CD14-positive monocyte (primary cell): ENCODE measurements at regions not wholly inside any gene's neighbourhood (a gene's known extent, or its start where the extent isn't known, plus 50 kb on each side); places are given as distances from the start of the nearest gene placed in this dataset.
A peak's percentile ranks its signal among the peaks of the same experiment; 100 is the strongest.

Source experiments
- DNase-seq, 3 donors: peaks; one replicate each; pipeline ENCODE4 v3.0.0-alpha.2; 2011 to 2022
- H2AFZ ChIP-seq: 2 replicates; pipeline ENCODE4 v1.6.0; 2012; ENCODE audit warnings: mild to moderate bottlenecking, low read depth, low read length, inconsistent platforms; ENCODE audit not compliant: insufficient read depth, poor library complexity, severe bottlenecking
- H3K27ac ChIP-seq, 2 donors: 1 replicate in 1 of 2; 2 replicates in 1 of 2; pipeline ENCODE4 v1.5.1; 2012 to 2013; ENCODE audit warnings: low read length in 2 of 2, control low read depth in 1 of 2, inconsistent platforms in 1 of 2, low read depth in 1 of 2, mild to moderate bottlenecking in 1 of 2
- H3K27me3 ChIP-seq, 2 donors: one replicate each; pipeline versions ENCODE4 v1.6.0 to v1.6.1; 2011 to 2013; ENCODE audit warnings: low read length in 2 of 2; ENCODE audit not compliant: control insufficient read depth in 2 of 2, insufficient read depth in 2 of 2
- H3K36me3 ChIP-seq, 2 donors: replicated peaks in 1 of 2; 1 replicate in 1 of 2; 2 replicates in 1 of 2; pipeline versions ENCODE4 v1.5.1 to v1.6.1; 2012 to 2013; ENCODE audit warnings: low read length in 2 of 2, control low read depth in 1 of 2, inconsistent platforms in 1 of 2, mild to moderate bottlenecking in 1 of 2; ENCODE audit not compliant: insufficient read depth in 2 of 2, control insufficient read depth in 1 of 2
- H3K4me1 ChIP-seq, 2 donors: 1 replicate in 1 of 2; 2 replicates in 1 of 2; pipeline versions ENCODE4 v1.5.1 to v1.6.1; 2012 to 2013; ENCODE audit warnings: low read length in 2 of 2, control low read depth in 1 of 2, inconsistent platforms in 1 of 2, mild to moderate bottlenecking in 1 of 2, moderate library complexity in 1 of 2; ENCODE audit not compliant: insufficient read depth in 2 of 2, control insufficient read depth in 1 of 2
- H3K4me2 ChIP-seq: replicated peaks from 2 replicates; pipeline ENCODE3; 2012; ENCODE audit warnings: low read length, moderate library complexity, mild to moderate bottlenecking; ENCODE audit not compliant: poor library complexity, severe bottlenecking; ENCODE audit errors: extremely low read depth
- H3K4me3 ChIP-seq, 3 experiments: fragments of 200-600 bp in 1 of 3; sonication (generic) in 1 of 3; replicated peaks in 1 of 3; 1 replicate in 2 of 3; 2 replicates in 1 of 3; pipeline ENCODE4 v1.5.1; 2011 to 2013; ENCODE audit warnings: low read length in 3 of 3, mild to moderate bottlenecking in 3 of 3, control low read depth in 2 of 3, low read depth in 2 of 3, inconsistent platforms in 1 of 3, moderate library complexity in 1 of 3
- H3K79me2 ChIP-seq: 2 replicates; pipeline ENCODE4 v1.6.0; 2012; ENCODE audit warnings: mild to moderate bottlenecking, control low read depth, inconsistent platforms, low read length, moderate library complexity; ENCODE audit not compliant: insufficient read depth
- H3K9ac ChIP-seq: 2 replicates; pipeline ENCODE4 v1.6.0; 2017; ENCODE audit warnings: low read length, mild to moderate bottlenecking; ENCODE audit not compliant: insufficient read depth, poor library complexity, severe bottlenecking
- H3K9me3 ChIP-seq, 2 donors: replicated peaks in 1 of 2; 1 replicate in 1 of 2; 2 replicates in 1 of 2; pipeline versions ENCODE4 v1.5.1 to v1.6.1; 2012 to 2013; ENCODE audit warnings: low read length in 2 of 2, control low read depth in 1 of 2; ENCODE audit not compliant: control insufficient read depth in 1 of 2, insufficient read depth in 1 of 2
- H4K20me1 ChIP-seq: 2 replicates; pipeline ENCODE4 v1.6.0; 2012; ENCODE audit warnings: mild to moderate bottlenecking, low read length, control low read depth, moderate library complexity; ENCODE audit not compliant: insufficient read depth
- H3K27ac Mint-ChIP-seq, 7 donors: one replicate each; pipeline ENCODE4 v1.8.0; 2020; ENCODE audit warnings: mild to moderate bottlenecking in 7 of 7, mixed read lengths in 7 of 7, moderate library complexity in 6 of 7, inconsistent platforms in 2 of 7
- H3K27me3 Mint-ChIP-seq, 3 donors: one replicate each; pipeline ENCODE4 v1.8.0; 2021 to 2022; ENCODE audit warnings: low read depth in 3 of 3, mild to moderate bottlenecking in 3 of 3, mixed read lengths in 3 of 3, moderate library complexity in 3 of 3, inconsistent platforms in 1 of 3
- H3K36me3 Mint-ChIP-seq, 2 donors: one replicate each; pipeline ENCODE4 v1.8.0; 2020; ENCODE audit warnings: mixed read lengths in 2 of 2, inconsistent platforms in 1 of 2, mild to moderate bottlenecking in 1 of 2
- H3K4me1 Mint-ChIP-seq: one replicate; pipeline ENCODE4 v1.8.0; 2020; ENCODE audit warnings: mild to moderate bottlenecking, mixed read lengths
- H3K4me3 Mint-ChIP-seq, 2 donors: one replicate each; pipeline ENCODE4 v1.8.0; 2020; ENCODE audit warnings: mild to moderate bottlenecking in 2 of 2, mixed read lengths in 2 of 2, moderate library complexity in 1 of 2
- H3K9me3 Mint-ChIP-seq, 7 donors: one replicate each; pipeline ENCODE4 v1.8.0; 2020 to 2022; ENCODE audit warnings: mixed read lengths in 7 of 7, mild to moderate bottlenecking in 6 of 7, moderate library complexity in 6 of 7, inconsistent platforms in 2 of 7
- CTCF ChIP-seq: fragments of 200-600 bp; IDR thresholded peaks from one replicate; pipeline ENCODE4 v1.8.0; 2022; ENCODE audit warnings: antibody characterized with exemption, mild to moderate bottlenecking
- WGBS: methylation state at CpG from one replicate; pipeline ENCODE4 v1.1.5; 2013; ENCODE audit warnings: missing lambda C conversion rate; ENCODE audit not compliant: insufficient coverage; 5-methylcytosine and 5-hydroxymethylcytosine counted together
- intact Hi-C, 2 donors: fragments of 100-400 bp; cut with micrococcal nuclease; formaldehyde crosslinking; loops; one replicate each; pipeline versions ENCODE4 v1.15.0 to v1.15.1; 2023

GRCh38 chrX:139085404-139085803 lies 373.9 kb upstream of the FGF13 start:
- Histone ChIP-seq H3K36me3 (no peaks in the 10 kb centered on the region), H3K4me2 (no peak overlapping the region), H3K4me3 (no peak overlapping the region), H3K27ac (no peak overlapping the region), H3K9ac (no peak overlapping the region), H3K27me3 (no peaks in the 10 kb centered on the region), H3K9me3 (no peaks in the 10 kb centered on the region), H2AFZ (no peak overlapping the region), H4K20me1 (no peaks in the 10 kb centered on the region), H3K79me2 (no peaks in the 10 kb centered on the region), H3K4me1 (peaks cover 12% of the 10 kb centered on the region in 2 donors)
- Mint-ChIP-seq H3K4me1 (peaks cover 11% of the 10 kb centered on the region), H3K9me3 (no peaks in the 10 kb centered on the region), H3K4me3 (no peak overlapping the region), H3K36me3 (no peaks in the 10 kb centered on the region), H3K27me3 (peaks cover 0 to 1% (median 0%) of the 10 kb centered on the region in 3 donors), H3K27ac (no peak overlapping the region)
- TF ChIP-seq CTCF: no peak
- intact Hi-C loops: no loop called here
- no peak for DNase-seq

GRCh38 chrX:139083191-139083590 lies 371.7 kb upstream of the FGF13 start:
- H3K9ac ChIP-seq: no peak overlapping the region
- Mint-ChIP-seq H3K27me3 (no peaks in the 10 kb centered on the region), H3K9me3 (no peaks in the 10 kb centered on the region), H3K27ac (no peak overlapping the region), H3K36me3 (no peaks in the 10 kb centered on the region), H3K4me1 (peaks cover 17% of the 10 kb centered on the region), H3K4me3 (no peak overlapping the region)
- H3K79me2 ChIP-seq: no peaks in the 10 kb centered on the region
- peaks cover 17 to 19% of the 10 kb centered on the region in 2 donors for H3K4me1 ChIP-seq
- H3K9me3 ChIP-seq: no peaks in the 10 kb centered on the region
- WGBS: 0% methylated on average over 1 of the region's 3 CpGs
- H3K27ac ChIP-seq: no peak overlapping the region
- no peaks in the 10 kb centered on the region for H3K36me3 ChIP-seq
- no peak overlapping the region for H2AFZ ChIP-seq
- intact Hi-C loops: no loop called here
- no peak overlapping the region for H3K4me3 ChIP-seq
- no peak overlapping the region for H3K4me2 ChIP-seq
- no peaks in the 10 kb centered on the region for H4K20me1 ChIP-seq
- peak; percentile 3 to 53 (median 51) for DNase-seq
- no peaks in the 10 kb centered on the region for H3K27me3 ChIP-seq
- TF ChIP-seq CTCF: no peak
